Hypothalamus (tissue), 51 donors: ENCODE measurements at regions not wholly inside any gene's neighbourhood (a gene's known extent, or its start where the extent isn't known, plus 50 kb on each side); places are given as distances from the start of the nearest gene placed in this dataset.

Source experiments
- DNase-seq, 51 donors: peaks; one replicate each; lab custom pipeline; 2025; lab: John Stamatoyannopoulos, UW

- no peak for DNase-seq
Measured at GRCh38 chr7:125602441-125602840, 672.8 kb upstream of the POT1 start.

- DNase-seq: no peak
Measured at GRCh38 chr7:125599387-125599786, 669.8 kb upstream of the POT1 start.

- no peak for DNase-seq
Measured at GRCh38 chr7:125592331-125592730, 662.7 kb upstream of the POT1 start.

GRCh38 chr7:125573126-125573525 is 643.5 kb upstream of the POT1 start:
- no peak for DNase-seq

GRCh38 chr7:125572414-125572813 is 642.8 kb upstream of the POT1 start:
- DNase-seq: no peak

- DNase-seq: no peak
Measured at GRCh38 chr7:125568799-125569198, 639.2 kb upstream of the POT1 start.

GRCh38 chr7:125567686-125568085 is 638.1 kb upstream of the POT1 start:
- no peak for DNase-seq

- DNase-seq: no peak
Measured at GRCh38 chr7:125563964-125564529, 634.4 kb upstream of the POT1 start.

- no peak for DNase-seq
Measured at GRCh38 chr7:125563557-125563956, 633.9 kb upstream of the POT1 start.

- no peak for DNase-seq
Measured at GRCh38 chr7:125561006-125561405, 631.4 kb upstream of the POT1 start.

GRCh38 chr7:125559921-125560320 is 630.3 kb upstream of the POT1 start:
- no peak for DNase-seq

GRCh38 chr7:125555916-125556315 is 626.3 kb upstream of the POT1 start:
- no peak for DNase-seq

GRCh38 chr7:125551008-125551407 is 621.4 kb upstream of the POT1 start:
- no peak for DNase-seq

GRCh38 chr7:125547505-125547904 is 617.9 kb upstream of the POT1 start:
- no peak for DNase-seq

GRCh38 chr7:125530553-125530952 is 600.9 kb upstream of the POT1 start:
- no peak for DNase-seq

- DNase-seq: no peak
Measured at GRCh38 chr7:125529249-125529648, 599.6 kb upstream of the POT1 start.

GRCh38 chr7:125526958-125527357 is 597.3 kb upstream of the POT1 start:
- no peak for DNase-seq

GRCh38 chr7:125526092-125526491 is 596.5 kb upstream of the POT1 start:
- DNase-seq: no peak

- no peak for DNase-seq
Measured at GRCh38 chr7:125516194-125516593, 586.6 kb upstream of the POT1 start.

- no peak for DNase-seq
Measured at GRCh38 chr7:125512373-125512772, 582.7 kb upstream of the POT1 start.

- no peak for DNase-seq
Measured at GRCh38 chr7:125511310-125511709, 581.7 kb upstream of the POT1 start.

- no peak for DNase-seq
Measured at GRCh38 chr7:125506331-125506730, 576.7 kb upstream of the POT1 start.

- DNase-seq: no peak
Measured at GRCh38 chr7:125504848-125505247, 575.2 kb upstream of the POT1 start.
